ENCODE measurements at regions not wholly inside any gene's neighbourhood (a gene's known extent, or its start where the extent isn't known, plus 50 kb on each side); places are given as distances from the start of the nearest gene placed in this dataset.

DNA sequence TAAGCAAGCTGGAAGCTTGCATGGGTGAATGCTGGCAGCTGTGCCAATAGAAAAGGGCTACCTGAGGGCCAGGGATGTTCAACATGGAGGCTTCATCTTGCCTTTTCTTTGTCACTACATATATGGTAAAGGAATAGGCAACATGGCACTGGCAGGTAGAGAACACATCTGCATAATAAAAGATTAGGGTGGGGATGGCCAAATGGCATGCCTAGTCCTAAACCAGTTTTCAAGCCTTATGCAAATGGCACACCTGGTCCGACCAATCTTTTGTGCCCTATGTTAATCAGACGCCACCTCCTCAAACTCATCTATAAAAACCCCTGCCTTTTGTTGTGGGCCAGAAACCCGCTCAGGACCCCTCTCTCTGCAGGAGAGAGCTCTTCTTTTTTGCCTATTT is 216.8 kb upstream of the PROK2 start:
- peaks cover 37% of the 10 kb centered on the region for H3K4me1 ChIP-seq (ENCODE audit: insufficient read depth)
- peaks cover 4% of the 10 kb centered on the region for H3K9me2 ChIP-seq (ENCODE audit: insufficient read depth)
- H3K4me2 ChIP-seq = no peak overlapping the region; the same call in 1 of the 2 replicates
- H2AFZ ChIP-seq = no peak overlapping the region
- no peaks in the 10 kb centered on the region for H3K79me2 ChIP-seq (replicated peaks; ENCODE audit: insufficient read depth)
- no peaks in the 10 kb centered on the region for H4K20me1 ChIP-seq (replicated peaks; ENCODE audit: insufficient read depth)
- H3K27ac ChIP-seq (ENCODE audit: low read depth) = no peak overlapping the region
- ATAC-seq = peak; percentile 64
- DNase-seq (ENCODE audit: low spot score) = peak; percentile 54
- peaks cover 18% of the 10 kb centered on the region for H3K36me3 Mint-ChIP-seq (ENCODE audit: low read depth)
- no peaks in the 10 kb centered on the region for H3F3A ChIP-seq (replicated peaks; ENCODE audit: low read depth)
- H3K27me3 Mint-ChIP-seq (ENCODE audit: insufficient read depth, low read depth, poor library complexity) = peaks cover 16% of the 10 kb centered on the region
- peaks cover 4% of the 10 kb centered on the region; the same call in 1 of the 2 replicates for H3K36me3 ChIP-seq (ENCODE audit: insufficient read depth)
- no peaks in the 10 kb centered on the region for H3K27me3 ChIP-seq (ENCODE audit: insufficient read depth)
- H3K4me1 Mint-ChIP-seq = peaks cover 42% of the 10 kb centered on the region
- no peak overlapping the region; the same call in 1 of the 2 replicates for H3K27ac Mint-ChIP-seq
- no peak overlapping the region for H3K4me3 Mint-ChIP-seq
- H3K4me3 ChIP-seq = no peak overlapping the region
- peaks cover 15% of the 10 kb centered on the region for H3K9me3 Mint-ChIP-seq
- peak; percentile 90; the same call in 1 of the 2 replicates for TF ChIP-seq ZNF114 (CRISPR knock-in tag; IDR thresholded peaks at IDR 0.05)
- TF ChIP-seq ETS1 (IDR thresholded peaks at IDR 0.05) = no peak

DNA sequence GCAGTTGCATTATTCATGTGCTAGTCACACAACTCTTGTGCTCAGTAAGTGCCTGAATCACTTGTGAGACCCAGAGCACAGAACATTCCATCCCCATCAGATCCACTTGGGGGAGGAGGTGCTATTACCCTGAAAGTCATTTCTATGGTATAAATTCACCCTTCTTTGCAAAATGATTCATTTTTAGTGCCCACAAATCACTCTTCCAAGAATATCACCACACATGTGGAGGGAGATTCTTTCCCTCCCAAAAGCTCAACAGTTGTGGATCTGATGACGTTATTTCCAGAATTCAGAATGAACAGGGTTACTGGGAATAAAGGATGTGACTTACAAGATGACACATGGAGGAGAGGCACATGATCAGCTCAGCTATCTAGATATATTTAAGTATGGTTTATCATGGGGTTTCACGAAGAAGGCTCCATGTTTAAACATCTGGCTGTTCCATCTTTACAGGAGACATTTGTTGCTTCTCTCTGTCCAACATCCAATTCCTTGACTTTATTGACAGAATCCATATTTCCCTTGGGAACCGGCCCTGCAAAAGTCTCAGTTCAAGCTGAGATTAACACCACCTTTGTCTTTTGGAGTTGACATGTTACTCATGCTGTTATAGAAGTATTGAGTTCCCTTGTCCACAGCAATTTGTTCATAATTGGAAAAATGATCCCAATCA is 214.2 kb upstream of the PROK2 start:
- DNase-seq (ENCODE audit: low spot score) = no peak
- H2AFZ ChIP-seq = no peak overlapping the region
- H4K20me1 ChIP-seq (replicated peaks; ENCODE audit: insufficient read depth) = no peaks in the 10 kb centered on the region
- H3K27me3 Mint-ChIP-seq (ENCODE audit: insufficient read depth, low read depth, poor library complexity) = peaks cover 11% of the 10 kb centered on the region
- H3K27ac Mint-ChIP-seq = no peak overlapping the region
- H3K9me2 ChIP-seq (ENCODE audit: insufficient read depth) = peaks cover 4% of the 10 kb centered on the region
- no peak overlapping the region for H3K27ac ChIP-seq (ENCODE audit: low read depth)
- H3K27me3 ChIP-seq (ENCODE audit: insufficient read depth) = no peaks in the 10 kb centered on the region
- no peak overlapping the region for H3K4me3 Mint-ChIP-seq
- no peaks in the 10 kb centered on the region for H3K36me3 ChIP-seq (ENCODE audit: insufficient read depth)
- no peaks in the 10 kb centered on the region for H3K79me2 ChIP-seq (replicated peaks; ENCODE audit: insufficient read depth)
- peaks cover 4% of the 10 kb centered on the region; the same call in 2 of the 3 replicates for H3K36me3 Mint-ChIP-seq (ENCODE audit: low read depth)
- no peak overlapping the region for H3K4me2 ChIP-seq
- peaks cover 29% of the 10 kb centered on the region for H3K4me1 ChIP-seq (ENCODE audit: insufficient read depth)
- no peak overlapping the region for H3K4me3 ChIP-seq
- TF ChIP-seq, protein P1, sequence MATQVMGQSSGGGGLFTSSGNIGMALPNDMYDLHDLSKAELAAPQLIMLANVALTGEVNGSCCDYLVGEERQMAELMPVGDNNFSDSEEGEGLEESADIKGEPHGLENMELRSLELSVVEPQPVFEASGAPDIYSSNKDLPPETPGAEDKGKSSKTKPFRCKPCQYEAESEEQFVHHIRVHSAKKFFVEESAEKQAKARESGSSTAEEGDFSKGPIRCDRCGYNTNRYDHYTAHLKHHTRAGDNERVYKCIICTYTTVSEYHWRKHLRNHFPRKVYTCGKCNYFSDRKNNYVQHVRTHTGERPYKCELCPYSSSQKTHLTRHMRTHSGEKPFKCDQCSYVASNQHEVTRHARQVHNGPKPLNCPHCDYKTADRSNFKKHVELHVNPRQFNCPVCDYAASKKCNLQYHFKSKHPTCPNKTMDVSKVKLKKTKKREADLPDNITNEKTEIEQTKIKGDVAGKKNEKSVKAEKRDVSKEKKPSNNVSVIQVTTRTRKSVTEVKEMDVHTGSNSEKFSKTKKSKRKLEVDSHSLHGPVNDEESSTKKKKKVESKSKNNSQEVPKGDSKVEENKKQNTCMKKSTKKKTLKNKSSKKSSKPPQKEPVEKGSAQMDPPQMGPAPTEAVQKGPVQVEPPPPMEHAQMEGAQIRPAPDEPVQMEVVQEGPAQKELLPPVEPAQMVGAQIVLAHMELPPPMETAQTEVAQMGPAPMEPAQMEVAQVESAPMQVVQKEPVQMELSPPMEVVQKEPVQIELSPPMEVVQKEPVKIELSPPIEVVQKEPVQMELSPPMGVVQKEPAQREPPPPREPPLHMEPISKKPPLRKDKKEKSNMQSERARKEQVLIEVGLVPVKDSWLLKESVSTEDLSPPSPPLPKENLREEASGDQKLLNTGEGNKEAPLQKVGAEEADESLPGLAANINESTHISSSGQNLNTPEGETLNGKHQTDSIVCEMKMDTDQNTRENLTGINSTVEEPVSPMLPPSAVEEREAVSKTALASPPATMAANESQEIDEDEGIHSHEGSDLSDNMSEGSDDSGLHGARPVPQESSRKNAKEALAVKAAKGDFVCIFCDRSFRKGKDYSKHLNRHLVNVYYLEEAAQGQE (IDR thresholded peaks at IDR 0.05; ENCODE audit: unreplicated experiment) = no peak
- TF ChIP-seq CREB1 (CRISPR knock-in tag; IDR thresholded peaks at IDR 0.05; ENCODE audit: low read depth) = no peak
- no peaks in the 10 kb centered on the region; the same call in 2 of the 3 replicates for H3K9me3 Mint-ChIP-seq
- no peak for ATAC-seq
- H3K4me1 Mint-ChIP-seq = peaks cover 44% of the 10 kb centered on the region
- no peaks in the 10 kb centered on the region for H3F3A ChIP-seq (replicated peaks; ENCODE audit: low read depth)
